Astrocyte (in vitro differentiated cells and primary cell): ENCODE measurements at regions not wholly inside any gene's neighbourhood (a gene's known extent, or its start where the extent isn't known, plus 50 kb on each side); places are given as distances from the start of the nearest gene placed in this dataset.

Experiments used
- CTCF ChIP-seq: IDR thresholded peaks from 2 replicates; pipeline ENCODE4 v1.5.1; 2011; ENCODE audit warnings: low read depth, mild to moderate bottlenecking, inconsistent platforms, low read length, moderate library complexity; ENCODE audit not compliant: insufficient read depth
- EZH2 ChIP-seq: IDR thresholded peaks from 2 replicates; pipeline ENCODE4 v1.6.1; 2012; ENCODE audit warnings: mild to moderate bottlenecking, low read length, inconsistent platforms; ENCODE audit not compliant: insufficient read depth

DNA sequence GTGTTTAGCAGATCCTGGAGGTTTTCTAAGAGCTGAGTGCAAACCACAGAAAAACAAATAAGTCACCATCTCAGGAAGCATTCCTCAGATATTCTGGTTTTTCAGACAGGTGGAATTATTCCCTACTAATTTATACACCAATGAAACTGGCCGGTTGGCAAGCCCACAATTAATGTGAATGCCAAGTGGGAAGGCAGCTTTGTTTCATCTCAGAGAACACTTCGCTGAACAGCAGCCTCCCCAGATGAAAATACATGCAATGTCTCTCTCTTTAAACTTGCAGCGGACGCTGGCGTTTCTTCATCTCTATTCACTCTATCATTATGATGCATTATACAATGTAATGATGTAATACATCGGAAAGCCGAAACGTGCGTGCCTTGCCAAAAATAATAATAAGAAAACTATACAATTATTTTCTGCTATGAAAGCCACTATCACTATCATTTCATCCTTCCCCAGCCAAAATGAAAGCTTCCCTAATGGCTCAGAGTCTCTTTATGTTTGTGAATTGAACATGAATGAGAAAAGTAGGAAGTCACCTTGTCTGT, 649.4 kb downstream of the BCL11A start:
- TF ChIP-seq CTCF (no peak), EZH2 (no peak)
